Heart right ventricle (tissue), 16 donors: ENCODE measurements at regions not wholly inside any gene's neighbourhood (a gene's known extent, or its start where the extent isn't known, plus 50 kb on each side); places are given as distances from the start of the nearest gene placed in this dataset.
A peak's percentile ranks its signal among the peaks of the same experiment; 100 is the strongest.

Experiments
- ATAC-seq, 8 donors: fragments of 200-7000 bp; cut with Tn5 transposase; one replicate each; pipeline ENCODE4 v1.9.1; 2020; ENCODE audit warnings: mild to moderate bottlenecking in 8 of 8, moderate library complexity in 8 of 8, moderate number of reproducible peaks in 1 of 8
- DNase-seq, 2 donors: peaks; one replicate each; pipeline ENCODE4 v3.0.0-alpha.2; 2020
- H3K27ac ChIP-seq, 10 donors: fragments of 200-600 bp; sonication (generic) in 2 of 10; one replicate each; pipeline versions ENCODE4 v1.5.0 to v1.8.0; 2020 to 2022; ENCODE audit warnings: mild to moderate bottlenecking in 3 of 10
- H3K27me3 ChIP-seq, 7 donors: fragments of 200-600 bp; one replicate each; pipeline ENCODE4 v1.8.0; 2021 to 2022; ENCODE audit warnings: mild to moderate bottlenecking in 2 of 7
- H3K36me3 ChIP-seq, 9 donors: fragments of 200-600 bp; sonication (generic) in 1 of 9; one replicate each; pipeline versions ENCODE4 v1.5.0 to v1.8.0; 2020 to 2022; ENCODE audit warnings: mild to moderate bottlenecking in 2 of 9
- H3K4me1 ChIP-seq, 9 donors: fragments of 200-600 bp; sonication (generic) in 1 of 9; one replicate each; pipeline versions ENCODE4 v1.5.0 to v1.8.0; 2020 to 2022; ENCODE audit warnings: mild to moderate bottlenecking in 4 of 9
- H3K4me3 ChIP-seq, 10 donors: fragments of 200-600 bp; sonication (generic) in 2 of 10; one replicate each; pipeline versions ENCODE4 v1.5.0 to v1.8.0; 2020 to 2022; ENCODE audit warnings: mild to moderate bottlenecking in 7 of 10, moderate library complexity in 2 of 10
- H3K9me3 ChIP-seq, 11 donors: fragments of 200-600 bp in 10 of 11; sonication (generic) in 2 of 11; one replicate each; pipeline versions ENCODE4 v1.5.0 to v1.8.0; 2013 to 2022; ENCODE audit warnings: mild to moderate bottlenecking in 2 of 11, control low read depth in 1 of 11, moderate library complexity in 1 of 11
- CTCF ChIP-seq, 9 donors: fragments of 200-600 bp; sonication (generic) in 2 of 9; IDR thresholded peaks; one replicate each; pipeline versions ENCODE4 v1.5.0 to v1.8.0; 2021 to 2022; ENCODE audit warnings: antibody characterized with exemption in 9 of 9, mild to moderate bottlenecking in 5 of 9, moderate library complexity in 1 of 9
- WGBS, 2 donors: extraction: QIAGEN DNeasy Blood & Tissue Kit; methylation state at CpG; one replicate each; pipeline ENCODE4 v1.1.7; 2013; ENCODE audit warnings: inconsistent platforms in 1 of 2; 5-methylcytosine and 5-hydroxymethylcytosine counted together
- intact Hi-C, 10 donors: fragments of 100-400 bp; cut with DNase I; formaldehyde crosslinking; loops; one replicate each; pipeline versions ENCODE4 v1.11.1 to v1.14.2; 2022
- donor health status: Arrhythmogenic right ventricular cardiomyopathy.
- donor health status: ischemic (EF 13 %, LVEDD 7.1; RV severe dilation, severe dysfunction).
- donor health status: healthy with polysubstance abuse.
- donor health status: DM: no; HTN: yes; CAD: no.
- donor health status: DM: no; HTN: no; CAD: no.
- donor health status: ischemic (EF 25% LVEDD 6.9; RV normal size, moderate dysfunction).
- donor health status: ischemic (EF 25% LVEDD 5.7; RV mildly dilated, moderate dysfunction).
- donor health status: healthy.
- donor health status: DM: yes; HTN: yes; CAD: no.
- donor health status: Ischemic cardiomyopathy.
- donor health status: ischemic (EF 35%, LVEDD 5.7; RV mildly dilated, moderate dysfunction).
- donor health status: nonischemic (EF 11% LVEDD 7.7; RV severe dilation, severe dysfunction).
- donor health status: DM: yes; HTN: yes; CAD: no.
- donor health status: PGD.
- donor health status: ischemic (EF 29% LVEDD 5.4; RV normal size, mild dysfunction).
- donor health status: nonischemic (EF 23%, LVEDD 6.1; RV moderate dilation, normal function).

DNA sequence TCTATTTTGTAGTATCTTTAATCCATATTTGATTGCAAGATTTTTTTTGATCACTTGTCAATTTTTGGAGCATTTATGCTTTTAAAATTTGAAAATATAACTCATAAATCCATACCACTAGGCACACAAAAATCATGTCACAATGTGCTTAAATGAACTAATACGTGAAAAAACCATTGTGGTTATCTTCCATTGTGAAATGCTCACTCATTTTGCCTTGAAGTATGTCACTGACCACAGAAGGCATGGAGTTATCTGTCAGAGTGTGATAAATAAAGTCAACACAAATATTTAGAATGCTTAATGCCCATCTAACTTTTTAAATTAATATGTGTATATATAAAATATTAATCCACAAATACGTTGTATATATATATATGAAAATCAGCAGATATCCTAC, 347.2 kb downstream of the PTPRC start:
- no peak overlapping the region for H3K27ac ChIP-seq
- no peaks in the 10 kb centered on the region for H3K9me3 ChIP-seq
- intact Hi-C loops, result no loop called here
- ATAC-seq (no peak), DNase-seq (no peak)
- TF ChIP-seq CTCF (IDR thresholded peaks at IDR 0.05), result no peak
- H3K4me3 ChIP-seq, result no peak overlapping the region
- no peaks in the 10 kb centered on the region for H3K4me1 ChIP-seq
- no peaks in the 10 kb centered on the region for H3K36me3 ChIP-seq
- H3K27me3 ChIP-seq, result no peaks in the 10 kb centered on the region
- WGBS, 2 donors, result 91 to 93% methylated on average over 2 of the region's 2 CpGs

DNA sequence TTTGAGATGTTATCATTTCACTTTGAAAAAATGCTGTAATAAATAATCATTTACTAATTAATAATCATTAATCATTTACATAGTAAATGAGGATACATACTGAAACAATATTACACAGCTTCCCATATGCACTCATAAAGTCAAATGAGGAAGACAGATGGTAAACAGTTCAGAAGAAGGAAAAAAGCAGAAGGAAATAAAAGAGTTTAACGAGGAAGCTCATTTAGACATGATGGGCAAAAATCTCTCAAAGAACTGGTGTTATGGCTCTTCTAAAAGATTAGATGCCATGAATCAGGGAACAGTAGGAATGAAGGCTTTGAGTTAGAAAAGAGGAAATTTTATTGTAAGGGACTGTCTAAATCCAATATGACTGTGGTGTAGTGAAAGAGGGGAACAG, 347.6 kb downstream of the PTPRC start:
- DNase-seq, result no peak
- ATAC-seq, result no peak
- H3K4me1 ChIP-seq, result no peaks in the 10 kb centered on the region
- intact Hi-C loops, result no loop called here
- no peak overlapping the region for H3K27ac ChIP-seq
- 67 to 70% methylated on average over 1 of the region's 1 CpG for WGBS, 2 donors
- no peaks in the 10 kb centered on the region for H3K9me3 ChIP-seq
- H3K36me3 ChIP-seq, result no peaks in the 10 kb centered on the region
- H3K27me3 ChIP-seq, result no peaks in the 10 kb centered on the region
- TF ChIP-seq CTCF (IDR thresholded peaks at IDR 0.05), result no peak
- H3K4me3 ChIP-seq, result no peak overlapping the region

- H3K27ac ChIP-seq, result no peak overlapping the region
- no peaks in the 10 kb centered on the region for H3K4me1 ChIP-seq
- no peak for DNase-seq
- ATAC-seq, result no peak
- H3K4me3 ChIP-seq, result no peak overlapping the region
- no peaks in the 10 kb centered on the region for H3K9me3 ChIP-seq
- intact Hi-C loops, result no loop called here
- H3K27me3 ChIP-seq, result no peaks in the 10 kb centered on the region
- TF ChIP-seq CTCF (IDR thresholded peaks at IDR 0.05), result no peak
- H3K36me3 ChIP-seq, result no peaks in the 10 kb centered on the region
Measured at GRCh38 chr1:199002661-199003060, 363.8 kb downstream of the PTPRC start.

DNA sequence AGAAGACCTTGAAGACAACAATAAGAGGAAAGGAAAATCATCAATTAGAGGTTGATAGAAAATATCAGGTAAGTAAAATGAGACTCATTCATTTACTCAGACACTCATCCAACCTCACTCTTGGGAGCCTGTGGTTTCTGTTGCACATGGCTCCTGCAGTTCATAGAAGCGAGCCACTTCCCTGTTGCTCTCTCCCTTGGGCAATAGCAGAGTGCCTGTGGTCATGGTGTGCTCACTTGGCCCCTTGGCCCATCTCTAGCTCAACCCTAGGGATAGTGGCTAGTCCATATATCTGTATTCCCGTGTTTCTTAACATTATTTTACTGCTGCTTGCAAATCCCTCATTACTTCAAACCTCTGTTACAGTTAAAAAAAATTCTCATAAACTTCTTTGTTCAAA, 368.6 kb downstream of the PTPRC start:
- DNase-seq (no peak), ATAC-seq (no peak)
- Histone ChIP-seq H3K4me3 (no peak overlapping the region), H3K9me3 (no peaks in the 10 kb centered on the region), H3K4me1 (peaks cover 0 to 20% (median 7%) of the 10 kb centered on the region in 9 donors), H3K27ac (no peak overlapping the region), H3K36me3 (no peaks in the 10 kb centered on the region), H3K27me3 (no peaks in the 10 kb centered on the region)
- intact Hi-C loops, result no loop called here
- TF ChIP-seq CTCF (IDR thresholded peaks at IDR 0.05), result no peak
- 90 to 94% methylated on average over 2 of the region's 2 CpGs for WGBS, 2 donors

DNA sequence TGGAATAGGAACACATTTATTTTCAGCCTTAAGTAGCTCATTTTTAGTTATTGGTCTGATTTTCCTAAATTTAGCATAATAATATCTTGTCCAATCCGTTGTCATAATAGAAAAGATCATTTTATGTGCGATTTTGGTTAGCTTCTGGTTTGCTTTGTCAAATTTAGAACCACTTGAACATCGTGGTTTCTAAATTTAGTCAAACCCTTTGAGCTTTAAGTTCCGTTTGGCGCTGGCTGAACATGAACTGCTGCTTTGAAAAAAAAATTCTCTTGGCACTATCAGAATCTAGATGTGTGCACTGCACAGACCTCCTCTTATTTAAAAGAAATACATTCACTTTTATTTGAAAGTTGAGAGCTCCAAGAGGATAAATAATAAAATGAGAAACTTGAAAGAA, 370.6 kb downstream of the PTPRC start:
- Histone ChIP-seq H3K27me3 (no peaks in the 10 kb centered on the region), H3K9me3 (no peaks in the 10 kb centered on the region), H3K4me1 (peaks cover 0 to 20% (median 7%) of the 10 kb centered on the region in 9 donors), H3K27ac (no peak overlapping the region), H3K36me3 (no peaks in the 10 kb centered on the region), H3K4me3 (no peak overlapping the region)
- ATAC-seq (peak in 3 of 8 donors; percentile 51 to 59 (median 59)), DNase-seq (no peak)
- intact Hi-C loops, result no loop called here
- 4 to 7% methylated on average over 5 of the region's 5 CpGs for WGBS, 2 donors
- TF ChIP-seq CTCF (IDR thresholded peaks at IDR 0.05), result no peak
